HepG2 (cell line): ENCODE measurements at regions not wholly inside any gene's neighbourhood (a gene's known extent, or its start where the extent isn't known, plus 50 kb on each side); places are given as distances from the start of the nearest gene placed in this dataset.

Source experiments
- ATAC-seq: fragments of 200-7000 bp; cut with Tn5 transposase; 3 replicates; pipeline ENCODE4 v1.9.1; 2020; ENCODE audit warnings: mild to moderate bottlenecking, moderate library complexity
- BruUV-seq: library from RNA; stranded (reverse); fragments of 400-500 nt; replicated peaks from 2 replicates; lab custom pipeline; 2021; lab: Mats Ljungman, UMichigan
- CTCF ChIA-PET: fragments of 300-600 bp; formaldehyde crosslinking; extraction: SDS; loops from one replicate; lab custom pipeline; 2021; ENCODE audit warnings: low total read pairs, inconsistent platforms, low intra/inter-chr PET ratio; lab: Yijun Ruan, JAX
- POLR2A ChIA-PET: fragments of 350-600 bp; sonication (Branson Sonifier 250); formaldehyde crosslinking; loops from one replicate; lab custom pipeline; 2020; ENCODE audit warnings: antibody characterized with exemption, inconsistent platforms; lab: Yijun Ruan, JAX
- DNase-seq: peaks from one replicate; pipeline ENCODE4 v3.0.0-alpha.2; 2015; ENCODE audit warnings: low spot score
- FAIRE-seq: peaks from 3 replicates; lab custom pipeline; 2011; peaks lifted over from hg19 to GRCh38; lab: Jason Lieb, UNC
- H2AFZ ChIP-seq: one replicate; pipeline ENCODE4 v1.6.1; 2011; ENCODE audit warnings: low read length, inconsistent platforms
- H3K27ac ChIP-seq: fragments of 300-600 bp; 3 replicates; pipeline ENCODE4 v1.8.0; 2011; ENCODE audit warnings: mixed run types, mild to moderate bottlenecking, mixed read lengths, low read length, inconsistent platforms; ENCODE audit not compliant: insufficient read depth; ENCODE audit errors: extremely low read length
- H3K27me3 ChIP-seq, 2 experiments: fragments of 200-600 bp in 1 of 2; 2 replicates in 1 of 2; 3 replicates in 1 of 2; pipeline versions ENCODE4 v1.6.0 to v1.8.0; 2011; ENCODE audit warnings: low read length in 2 of 2, mild to moderate bottlenecking in 2 of 2, moderate library complexity in 2 of 2, inconsistent platforms in 1 of 2; ENCODE audit not compliant: insufficient read depth in 2 of 2, control insufficient read depth in 1 of 2
- H3K36me3 ChIP-seq, 2 experiments: fragments of 200-600 bp in 1 of 2; replicated peaks in 1 of 2; 2 replicates in 1 of 2; 3 replicates in 1 of 2; pipeline versions ENCODE4 v1.5.1 to v1.8.0; 2011; ENCODE audit warnings: low read length in 2 of 2, inconsistent platforms in 1 of 2; ENCODE audit not compliant: insufficient read depth in 2 of 2, control insufficient read depth in 1 of 2
- H3K4me1 ChIP-seq: 2 replicates; pipeline ENCODE4 v1.5.1; 2012; ENCODE audit warnings: low read length, inconsistent platforms; ENCODE audit not compliant: insufficient read depth
- H3K4me2 ChIP-seq: 2 replicates; pipeline ENCODE4 v1.6.0; 2011; ENCODE audit warnings: low read depth, low read length, inconsistent platforms
- H3K4me3 ChIP-seq, 3 experiments: fragments of 200-600 bp in 1 of 3; sonication (generic), shearing (Covaris generic) in 1 of 3; replicated peaks in 1 of 3; 2 replicates each; pipeline ENCODE4 v1.5.1; 2011 to 2016; ENCODE audit warnings: low read length in 3 of 3, inconsistent platforms in 2 of 3, low read depth in 2 of 3, mild to moderate bottlenecking in 2 of 3, control low read depth in 1 of 3, mixed read lengths in 1 of 3; ENCODE audit not compliant: insufficient read depth in 1 of 3
- H3K79me2 ChIP-seq: one replicate; pipeline ENCODE4 v1.6.1; 2011; ENCODE audit warnings: low read length, inconsistent platforms; ENCODE audit not compliant: insufficient read depth
- H3K9ac ChIP-seq: 2 replicates; pipeline ENCODE4 v1.6.0; 2011; ENCODE audit warnings: mild to moderate bottlenecking, low read depth, low read length, inconsistent platforms; ENCODE audit not compliant: insufficient read depth
- H3K9me3 ChIP-seq: 2 replicates; pipeline ENCODE4 v1.5.1; 2012; ENCODE audit warnings: mild to moderate bottlenecking, low read length
- H4K20me1 ChIP-seq: 2 replicates; pipeline ENCODE4 v1.6.0; 2011; ENCODE audit warnings: inconsistent platforms, mild to moderate bottlenecking, low read length, moderate library complexity; ENCODE audit not compliant: insufficient read depth
- REST ChIP-seq, 2 experiments: IDR thresholded peaks; 2 replicates each; pipeline ENCODE4 v1.6.1; 2011 to 2012; ENCODE audit warnings: low read length in 2 of 2, borderline replicate concordance in 1 of 2, low read depth in 1 of 2, mild to moderate bottlenecking in 1 of 2, moderate library complexity in 1 of 2
- ZBTB8A ChIP-seq: sonication (generic); formaldehyde crosslinking; IDR thresholded peaks from 2 replicates; pipeline ENCODE4 v1.4.0; 2020; ENCODE audit warnings: mild to moderate bottlenecking, low read depth, missing genetic modification reagents, borderline replicate concordance
- ZNF230 ChIP-seq: sonication (generic); formaldehyde crosslinking; IDR thresholded peaks from 2 replicates; pipeline ENCODE4 v1.4.0; 2020; ENCODE audit warnings: mild to moderate bottlenecking, missing genetic modification reagents
- ZNF251 ChIP-seq: sonication (generic); formaldehyde crosslinking; IDR thresholded peaks from 2 replicates; pipeline ENCODE4 v1.9.0; 2021; ENCODE audit warnings: mild to moderate bottlenecking, missing genetic modification reagents
- ZNF333 ChIP-seq: sonication (generic); formaldehyde crosslinking; IDR thresholded peaks from 2 replicates; pipeline ENCODE4 v1.4.0; 2020; ENCODE audit warnings: mild to moderate bottlenecking, missing genetic modification reagents, borderline replicate concordance
- ZZZ3 ChIP-seq: sonication (generic); formaldehyde crosslinking; IDR thresholded peaks from 2 replicates; pipeline ENCODE4 v1.4.0; 2020; ENCODE audit warnings: missing genetic modification reagents, mild to moderate bottlenecking, borderline replicate concordance
- WGBS: methylation state at CpG from one replicate; pipeline ENCODE4 v1.1.6; 2017; ENCODE audit warnings: low lambda C conversion rate; 5-methylcytosine and 5-hydroxymethylcytosine counted together
- in situ Hi-C: cut with HindIII; loops from 2 replicates; pipeline ENCODE4 v1.10.0; 2017; ENCODE audit warnings: low pct_unique_long_range_greater_than_20kb; ENCODE audit not compliant: extremely low pct_ligation_motif_present
- intact Hi-C: fragments of 100-400 bp; cut with micrococcal nuclease; formaldehyde crosslinking; loops from one replicate; pipeline ENCODE4 v1.10.0; 2022; ENCODE audit not compliant: unreplicated experiment

GRCh38 chr11:28887681-28888080, 779.5 kb downstream of the METTL15 start (continued):
- TF ChIP-seq REST (IDR thresholded peaks at IDR 0.05; ENCODE audit: borderline replicate concordance in 1 of 2, low read depth in 1 of 2, low read length in 2 of 2), result no peak
- TF ChIP-seq ZNF251 (CRISPR knock-in tag), result no peak
- TF ChIP-seq ZZZ3 (CRISPR knock-in tag), result no peak
- TF ChIP-seq ZNF333 (CRISPR knock-in tag), result no peak
- no peak for TF ChIP-seq ZBTB8A (CRISPR knock-in tag)

- Histone ChIP-seq H4K20me1 (no peaks in the 10 kb centered on the region), H3K79me2 (no peaks in the 10 kb centered on the region), H2AFZ (no peak overlapping the region), H3K4me3 (no peak overlapping the region), H3K9me3 (no peaks in the 10 kb centered on the region), H3K9ac (no peak overlapping the region), H3K4me1 (no peaks in the 10 kb centered on the region), H3K4me2 (no peak overlapping the region), H3K36me3 (no peaks in the 10 kb centered on the region), H3K27ac (no peak overlapping the region), H3K27me3 (no peaks in the 10 kb centered on the region)
- TF ChIP-seq ZNF230, result no peak
- ATAC-seq, result no peak
- no peak for FAIRE-seq
- POLR2A ChIA-PET, result no interaction called here
- CTCF ChIA-PET, result no interaction called here
- in situ Hi-C loops (no loop called here), intact Hi-C loops (no loop called here)
- WGBS, result 4% methylated on average over 2 of the region's 2 CpGs
- no peak for DNase-seq
- no TSS peak for BruUV-seq
These were observed 771.7 kb downstream of the METTL15 start for GRCh38 chr11:28879869-28880268.
